HG02588 (cell line): ENCODE measurements at regions not wholly inside any gene's neighbourhood (a gene's known extent, or its start where the extent isn't known, plus 50 kb on each side); places are given as distances from the start of the nearest gene placed in this dataset.
"Not testable (repeated sequence)": the region's sequence is repeated elsewhere in the genome, so short reads cannot be mapped to it uniquely, and the experiment has no call there.

ENCODE experiments used
- ATAC-seq: cut with Tn5 transposase; IDR thresholded peaks from one replicate; pipeline ENCODE4 v1.9.1; 2021; ENCODE audit warnings: mild to moderate bottlenecking, moderate library complexity; ENCODE audit not compliant: unreplicated experiment

DNA sequence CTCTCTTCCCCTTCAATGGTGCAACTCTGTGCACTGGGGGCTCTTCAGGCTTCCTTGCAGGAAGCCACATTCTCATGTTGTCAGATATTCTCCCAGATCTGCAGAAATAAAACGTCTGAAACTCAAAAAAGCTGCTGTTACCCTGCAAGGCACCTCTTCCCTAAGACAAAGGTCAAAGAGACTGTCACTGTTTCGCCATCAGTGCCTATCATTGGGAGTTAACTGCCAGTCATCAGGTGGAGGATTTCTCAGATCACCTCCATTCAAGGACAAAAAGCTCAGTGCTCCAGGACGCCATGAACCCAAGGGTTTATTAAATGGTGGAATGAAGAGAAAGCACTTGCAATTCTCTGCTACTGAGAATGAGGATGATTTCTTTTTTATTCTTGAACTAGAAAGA lies 144.6 kb upstream of the PALS2 start:
- ATAC-seq: no peak

GRCh38 chr7:24432677-24433076 lies 140.6 kb upstream of the PALS2 start:
- ATAC-seq: no peak

DNA sequence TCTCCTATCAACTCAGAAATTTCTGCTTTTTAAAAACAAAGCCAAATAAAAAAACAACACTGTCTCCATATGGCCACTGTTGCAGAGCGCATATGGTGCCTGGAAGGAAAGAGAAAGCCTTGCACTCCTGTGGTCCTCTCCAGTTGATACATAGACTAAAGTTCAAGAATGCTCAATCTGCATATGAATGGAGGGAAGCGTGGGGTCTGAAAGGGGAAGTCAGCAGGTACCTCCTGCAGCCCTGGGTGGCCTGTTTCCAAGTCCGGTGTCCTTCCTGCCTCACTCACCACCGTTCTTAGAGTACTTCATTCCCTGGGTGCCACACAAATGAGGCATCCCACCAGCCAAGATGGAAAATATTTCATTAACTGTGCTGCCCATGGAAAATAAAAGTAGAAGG lies 138.3 kb upstream of the PALS2 start:
- ATAC-seq: no peak

- ATAC-seq: no peak
Observed at GRCh38 chr7:24436131-24436920, 136.9 kb upstream of the PALS2 start.

- ATAC-seq: no peak
Observed at GRCh38 chr7:24438232-24438631, 135.0 kb upstream of the PALS2 start.

- not testable (repeated sequence) for ATAC-seq
Observed at GRCh38 chr7:24439104-24439503, 134.1 kb upstream of the PALS2 start.

GRCh38 chr7:24440892-24441291 lies 132.4 kb upstream of the PALS2 start:
- no peak for ATAC-seq

DNA sequence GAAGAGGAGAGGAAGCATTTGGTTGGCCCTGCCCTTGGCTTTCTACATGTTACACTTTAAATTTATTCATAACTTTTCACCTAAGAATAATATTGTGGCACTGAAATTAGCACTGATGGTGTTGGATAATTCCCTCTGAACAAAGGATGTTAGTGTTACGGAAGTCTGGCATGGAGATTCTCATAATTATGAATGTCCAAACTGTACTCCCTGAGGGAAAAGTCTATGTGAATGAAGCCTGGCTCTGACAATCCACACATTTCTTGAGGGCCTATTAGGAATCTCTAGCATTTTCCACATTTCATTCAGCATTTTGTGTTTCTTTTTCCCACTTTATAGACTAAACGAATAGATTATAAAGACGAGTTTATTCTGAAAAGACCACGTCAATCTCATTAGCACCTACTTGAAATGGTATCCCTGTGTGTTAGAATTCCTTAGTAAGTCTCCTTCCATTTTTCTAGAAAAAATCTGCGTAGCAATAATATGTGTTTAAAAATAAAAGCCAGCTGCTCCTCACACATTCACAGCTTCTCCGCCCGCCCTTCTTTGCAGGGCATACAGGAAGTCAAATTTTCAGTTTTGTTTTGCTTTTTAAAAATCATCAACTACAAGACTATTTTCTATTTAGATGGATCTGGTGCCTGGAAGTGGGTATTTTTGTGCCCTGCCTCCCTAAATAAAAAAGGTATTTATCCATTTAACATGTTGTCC lies 131.8 kb upstream of the PALS2 start:
- peak; percentile 53 for ATAC-seq

GRCh38 chr7:24442170-24442777 lies 131.0 kb upstream of the PALS2 start:
- peak; percentile 47 for ATAC-seq

- ATAC-seq: no peak
Observed at GRCh38 chr7:24444666-24445440, 128.4 kb upstream of the PALS2 start.

GRCh38 chr7:24448038-24448437 lies 125.2 kb upstream of the PALS2 start:
- ATAC-seq: no peak

- not testable (repeated sequence) for ATAC-seq
Observed at GRCh38 chr7:24449416-24449815, 123.8 kb upstream of the PALS2 start.

DNA sequence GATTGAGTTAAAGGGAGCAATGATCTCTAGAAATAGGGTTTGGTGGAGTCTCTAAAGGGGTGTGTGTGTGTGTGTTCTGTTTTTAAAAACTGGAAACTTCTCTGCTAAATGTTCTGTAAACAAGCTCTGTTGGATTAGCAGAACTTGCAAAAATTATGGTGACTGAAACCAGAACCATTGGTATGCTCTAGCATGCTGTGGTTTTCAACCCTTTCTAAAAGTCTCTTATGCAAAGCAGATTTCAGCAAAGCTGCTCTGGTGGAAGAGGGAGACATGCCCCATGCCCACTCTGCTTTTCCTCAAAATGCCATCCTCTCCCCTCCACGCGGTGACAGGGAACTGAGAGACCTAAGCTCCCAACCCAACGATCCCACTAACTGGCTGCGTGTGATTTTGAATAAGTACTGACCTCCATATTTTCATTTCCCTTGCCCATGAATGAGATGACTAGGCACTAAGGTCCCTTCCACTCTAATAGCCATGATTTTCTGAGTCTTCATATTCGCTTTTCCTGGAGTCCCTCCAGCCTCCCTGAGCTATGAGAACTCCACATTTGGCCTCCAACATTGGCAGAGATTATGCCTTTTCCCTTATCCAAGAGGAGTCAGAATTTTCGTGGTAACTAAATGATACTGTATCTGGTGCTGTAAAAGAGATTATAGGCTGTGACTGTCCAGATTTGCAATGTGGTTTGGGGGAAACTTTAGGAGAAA lies 117.3 kb upstream of the PALS2 start:
- peak; percentile 83 for ATAC-seq

- ATAC-seq: no peak
Observed at GRCh38 chr7:24456526-24457218, 116.6 kb upstream of the PALS2 start.

DNA sequence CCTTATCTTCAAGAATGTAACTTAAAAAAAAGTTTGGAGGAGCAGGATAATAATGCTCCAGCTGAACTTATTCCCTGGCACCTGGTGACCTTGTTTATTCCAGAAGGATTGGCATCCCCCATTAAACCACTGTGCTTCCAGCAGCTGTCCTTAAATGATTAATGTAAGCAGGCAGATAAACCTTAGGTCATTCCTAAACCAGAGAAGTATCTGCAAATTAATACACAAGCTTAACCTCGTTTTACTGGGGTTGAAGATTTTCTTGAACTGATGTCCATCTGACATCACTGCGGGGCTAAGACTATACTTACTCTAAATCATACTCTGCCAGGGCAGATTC lies 116.1 kb upstream of the PALS2 start:
- ATAC-seq: no peak

GRCh38 chr7:24462117-24462516 lies 111.1 kb upstream of the PALS2 start:
- no peak for ATAC-seq

- ATAC-seq: no peak
Observed at GRCh38 chr7:24462984-24463383, 110.3 kb upstream of the PALS2 start.

DNA sequence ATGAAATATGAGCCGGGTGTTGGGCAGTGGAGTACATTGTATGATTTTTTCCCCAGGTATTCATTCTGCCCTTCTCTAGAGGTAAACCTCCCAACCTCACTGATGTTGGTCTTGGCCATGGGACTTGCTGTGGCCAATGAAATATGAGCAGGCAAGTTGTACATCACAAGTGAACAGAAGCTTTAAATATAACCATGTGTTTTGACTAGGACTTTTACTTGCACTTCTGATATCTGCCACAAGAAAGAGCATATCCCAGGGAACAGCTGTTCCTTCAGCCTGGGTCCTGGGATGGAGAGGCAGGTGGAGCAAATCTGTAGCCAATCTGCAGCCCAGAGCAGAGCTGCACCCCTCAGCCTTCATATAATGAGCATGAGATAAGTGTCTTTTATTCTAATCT lies 109.8 kb upstream of the PALS2 start:
- ATAC-seq: no peak

DNA sequence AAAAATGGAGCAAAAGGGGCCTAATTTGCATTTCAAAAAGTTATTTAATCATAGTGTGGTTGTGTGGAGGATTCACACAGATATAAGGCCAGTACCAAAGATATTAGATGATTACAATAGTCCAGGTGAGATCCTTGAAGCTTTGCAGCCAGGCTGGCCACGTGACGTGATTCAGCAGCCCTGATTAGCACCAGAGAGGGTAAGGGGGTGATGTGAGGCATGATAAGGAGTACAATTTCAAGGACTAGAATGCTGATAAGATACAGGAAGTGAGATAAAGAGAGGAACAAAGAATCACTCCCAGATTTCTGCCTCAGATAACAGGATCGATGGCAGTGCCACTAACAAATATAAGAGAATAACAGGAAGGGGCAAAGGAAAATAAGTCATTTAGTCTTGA lies 108.4 kb upstream of the PALS2 start:
- ATAC-seq: no peak

- ATAC-seq: no peak
Observed at GRCh38 chr7:24466168-24466768, 107.0 kb upstream of the PALS2 start.
